GOT3 (cell line): ENCODE measurements at regions not wholly inside any gene's neighbourhood (a gene's known extent, or its start where the extent isn't known, plus 50 kb on each side); places are given as distances from the start of the nearest gene placed in this dataset.
"Not testable (repeated sequence)": the region's sequence is repeated elsewhere in the genome, so short reads cannot be mapped to it uniquely, and the experiment has no call there.

ENCODE experiments used
- DNase-seq: peaks from one replicate; lab custom pipeline; 2025; ENCODE audit warnings: mixed read lengths; lab: John Stamatoyannopoulos, UW

GRCh38 chr2:185644828-185645227 is 93.8 kb upstream of the FSIP2 start:
- no peak for DNase-seq

GRCh38 chr2:185645529-185645928 is 93.1 kb upstream of the FSIP2 start:
- no peak for DNase-seq

GRCh38 chr2:185658750-185659149 is 79.9 kb upstream of the FSIP2 start:
- DNase-seq: no peak

GRCh38 chr2:185663811-185664210 is 74.8 kb upstream of the FSIP2 start:
- no peak for DNase-seq

GRCh38 chr2:185664384-185664783 is 74.2 kb upstream of the FSIP2 start:
- DNase-seq: no peak

GRCh38 chr2:185665251-185665814 is 73.3 kb upstream of the FSIP2 start:
- no peak for DNase-seq

- no peak for DNase-seq
These were observed 71.2 kb upstream of the FSIP2 start for GRCh38 chr2:185667452-185667851.

- DNase-seq: no peak
These were observed 69.9 kb upstream of the FSIP2 start for GRCh38 chr2:185668710-185669109.

GRCh38 chr2:185674232-185674631 is 64.4 kb upstream of the FSIP2 start:
- DNase-seq: no peak

- DNase-seq: no peak
These were observed 62.3 kb upstream of the FSIP2 start for GRCh38 chr2:185676316-185676715.

- not testable (repeated sequence) for DNase-seq
These were observed 51.6 kb upstream of the FSIP2 start for GRCh38 chr2:185687001-185687400.

- DNase-seq: no peak
These were observed 50.6 kb upstream of the FSIP2 start for GRCh38 chr2:185687967-185688366.
